HepG2 (cell line): ENCODE measurements at regions not wholly inside any gene's neighbourhood (a gene's known extent, or its start where the extent isn't known, plus 50 kb on each side); places are given as distances from the start of the nearest gene placed in this dataset.

Experiments used
- ATAC-seq: fragments of 200-7000 bp; cut with Tn5 transposase; 3 replicates; pipeline ENCODE4 v1.9.1; 2020; ENCODE audit warnings: mild to moderate bottlenecking, moderate library complexity
- BruUV-seq: library from RNA; stranded (reverse); fragments of 400-500 nt; replicated peaks from 2 replicates; lab custom pipeline; 2021; lab: Mats Ljungman, UMichigan
- CTCF ChIA-PET: fragments of 300-600 bp; formaldehyde crosslinking; extraction: SDS; loops from one replicate; lab custom pipeline; 2021; ENCODE audit warnings: low total read pairs, inconsistent platforms, low intra/inter-chr PET ratio; lab: Yijun Ruan, JAX
- POLR2A ChIA-PET: fragments of 350-600 bp; sonication (Branson Sonifier 250); formaldehyde crosslinking; loops from one replicate; lab custom pipeline; 2020; ENCODE audit warnings: antibody characterized with exemption, inconsistent platforms; lab: Yijun Ruan, JAX
- DNase-seq: peaks from one replicate; pipeline ENCODE4 v3.0.0-alpha.2; 2015; ENCODE audit warnings: low spot score
- FAIRE-seq: peaks from 3 replicates; lab custom pipeline; 2011; peaks lifted over from hg19 to GRCh38; lab: Jason Lieb, UNC
- H2AFZ ChIP-seq: one replicate; pipeline ENCODE4 v1.6.1; 2011; ENCODE audit warnings: low read length, inconsistent platforms
- H3K27ac ChIP-seq: fragments of 300-600 bp; 3 replicates; pipeline ENCODE4 v1.8.0; 2011; ENCODE audit warnings: mixed run types, mild to moderate bottlenecking, mixed read lengths, low read length, inconsistent platforms; ENCODE audit not compliant: insufficient read depth; ENCODE audit errors: extremely low read length
- H3K27me3 ChIP-seq, 2 experiments: fragments of 200-600 bp in 1 of 2; 2 replicates in 1 of 2; 3 replicates in 1 of 2; pipeline versions ENCODE4 v1.6.0 to v1.8.0; 2011; ENCODE audit warnings: low read length in 2 of 2, mild to moderate bottlenecking in 2 of 2, moderate library complexity in 2 of 2, inconsistent platforms in 1 of 2; ENCODE audit not compliant: insufficient read depth in 2 of 2, control insufficient read depth in 1 of 2
- H3K36me3 ChIP-seq, 2 experiments: fragments of 200-600 bp in 1 of 2; replicated peaks in 1 of 2; 2 replicates in 1 of 2; 3 replicates in 1 of 2; pipeline versions ENCODE4 v1.5.1 to v1.8.0; 2011; ENCODE audit warnings: low read length in 2 of 2, inconsistent platforms in 1 of 2; ENCODE audit not compliant: insufficient read depth in 2 of 2, control insufficient read depth in 1 of 2
- H3K4me1 ChIP-seq: 2 replicates; pipeline ENCODE4 v1.5.1; 2012; ENCODE audit warnings: low read length, inconsistent platforms; ENCODE audit not compliant: insufficient read depth
- H3K4me2 ChIP-seq: 2 replicates; pipeline ENCODE4 v1.6.0; 2011; ENCODE audit warnings: low read depth, low read length, inconsistent platforms
- H3K4me3 ChIP-seq, 3 experiments: fragments of 200-600 bp in 1 of 3; sonication (generic), shearing (Covaris generic) in 1 of 3; replicated peaks in 1 of 3; 2 replicates each; pipeline ENCODE4 v1.5.1; 2011 to 2016; ENCODE audit warnings: low read length in 3 of 3, inconsistent platforms in 2 of 3, low read depth in 2 of 3, mild to moderate bottlenecking in 2 of 3, control low read depth in 1 of 3, mixed read lengths in 1 of 3; ENCODE audit not compliant: insufficient read depth in 1 of 3
- H3K79me2 ChIP-seq: one replicate; pipeline ENCODE4 v1.6.1; 2011; ENCODE audit warnings: low read length, inconsistent platforms; ENCODE audit not compliant: insufficient read depth
- H3K9ac ChIP-seq: 2 replicates; pipeline ENCODE4 v1.6.0; 2011; ENCODE audit warnings: mild to moderate bottlenecking, low read depth, low read length, inconsistent platforms; ENCODE audit not compliant: insufficient read depth
- H3K9me3 ChIP-seq: 2 replicates; pipeline ENCODE4 v1.5.1; 2012; ENCODE audit warnings: mild to moderate bottlenecking, low read length
- H4K20me1 ChIP-seq: 2 replicates; pipeline ENCODE4 v1.6.0; 2011; ENCODE audit warnings: inconsistent platforms, mild to moderate bottlenecking, low read length, moderate library complexity; ENCODE audit not compliant: insufficient read depth
- CSRNP1 ChIP-seq: sonication (generic); formaldehyde crosslinking; IDR thresholded peaks from 2 replicates; pipeline ENCODE4 v1.8.1; 2023; ENCODE audit warnings: mild to moderate bottlenecking, missing genetic modification reagents
- FUBP1 ChIP-seq: sonication (generic); formaldehyde crosslinking; IDR thresholded peaks from 2 replicates; pipeline ENCODE4 v1.5.1; 2020; ENCODE audit warnings: missing genetic modification reagents, mild to moderate bottlenecking, borderline replicate concordance
- GTF2F1 ChIP-seq: fragments of 150-350 bp; IDR thresholded peaks from 2 replicates; pipeline ENCODE4 v1.6.1; 2014; ENCODE audit warnings: low read length
- HMGXB4 ChIP-seq, 2 experiments: sonication (generic) in 1 of 2; formaldehyde crosslinking in 1 of 2; IDR thresholded peaks; 2 replicates each; pipeline versions ENCODE4 v1.4.0 to v1.6.1; 2018 to 2020; ENCODE audit warnings: missing genetic modification reagents in 2 of 2, borderline replicate concordance in 1 of 2, low read depth in 1 of 2, mild to moderate bottlenecking in 1 of 2, missing biosample characterization in 1 of 2
- MBD4 ChIP-seq: IDR thresholded peaks from 2 replicates; pipeline ENCODE4 v1.6.1; 2012; ENCODE audit warnings: low read length, inconsistent platforms, borderline replicate concordance
- NONO ChIP-seq, 2 experiments: fragments of 450-650 bp in 1 of 2; sonication (generic) in 1 of 2; formaldehyde crosslinking in 1 of 2; IDR thresholded peaks in 1 of 2; conservative IDR thresholded peaks in 1 of 2; 2 replicates each; pipeline versions ENCODE4 v1.6.1 to v1.8.0; 2017 to 2022; ENCODE audit warnings: mild to moderate bottlenecking in 1 of 2, missing genetic modification reagents in 1 of 2, moderate library complexity in 1 of 2
- NPAS2 ChIP-seq: sonication (generic); formaldehyde crosslinking; IDR thresholded peaks from 2 replicates; pipeline ENCODE4 v1.8.0; 2022; ENCODE audit warnings: mild to moderate bottlenecking, missing genetic modification reagents, borderline replicate concordance
- POLR2AphosphoS2 ChIP-seq: IDR thresholded peaks from 2 replicates; pipeline ENCODE4 v1.6.1; 2011; ENCODE audit warnings: low read depth, low read length, improper control_type of control experiment
- TCF7L2 ChIP-seq: IDR thresholded peaks from 2 replicates; pipeline ENCODE4 v1.6.1; 2011; ENCODE audit warnings: mild to moderate bottlenecking, low read depth, low read length, moderate library complexity
- TGIF2 ChIP-seq: IDR thresholded peaks from 2 replicates; pipeline ENCODE4 v1.6.1; 2016; ENCODE audit warnings: control low read depth, missing compliant biosample characterization
- ZFP82 ChIP-seq: sonication (generic); formaldehyde crosslinking; IDR thresholded peaks from 2 replicates; pipeline ENCODE4 v1.5.1; 2020; ENCODE audit warnings: mild to moderate bottlenecking, missing genetic modification reagents, borderline replicate concordance
- ZNF10 ChIP-seq: sonication (generic); formaldehyde crosslinking; IDR thresholded peaks from 2 replicates; pipeline ENCODE4 v1.4.0; 2020; ENCODE audit warnings: mild to moderate bottlenecking, low read depth, missing genetic modification reagents, borderline replicate concordance
- ZNF33B ChIP-seq: sonication (generic); formaldehyde crosslinking; IDR thresholded peaks from 2 replicates; pipeline ENCODE4 v1.5.1; 2020; ENCODE audit warnings: mild to moderate bottlenecking, missing genetic modification reagents
- ZNF775 ChIP-seq: sonication (generic); formaldehyde crosslinking; IDR thresholded peaks from 2 replicates; pipeline ENCODE4 v1.4.0; 2020; ENCODE audit warnings: missing genetic modification reagents, mild to moderate bottlenecking, moderate library complexity, borderline replicate concordance
- WGBS: methylation state at CpG from one replicate; pipeline ENCODE4 v1.1.6; 2017; ENCODE audit warnings: low lambda C conversion rate; 5-methylcytosine and 5-hydroxymethylcytosine counted together
- in situ Hi-C: cut with HindIII; loops from 2 replicates; pipeline ENCODE4 v1.10.0; 2017; ENCODE audit warnings: low pct_unique_long_range_greater_than_20kb; ENCODE audit not compliant: extremely low pct_ligation_motif_present
- intact Hi-C: fragments of 100-400 bp; cut with micrococcal nuclease; formaldehyde crosslinking; loops from one replicate; pipeline ENCODE4 v1.10.0; 2022; ENCODE audit not compliant: unreplicated experiment
- TF ChIP-seq, protein P1 (sequence below): sonication (generic); formaldehyde crosslinking; conservative IDR thresholded peaks from 2 replicates; pipeline ENCODE4 v1.5.0; 2020; ENCODE audit warnings: missing genetic modification reagents
- TF ChIP-seq, protein P2 (sequence below): IDR thresholded peaks from 2 replicates; pipeline ENCODE4 v1.6.1; 2016; ENCODE audit warnings: missing genetic modification reagents, missing compliant biosample characterization

DNA sequence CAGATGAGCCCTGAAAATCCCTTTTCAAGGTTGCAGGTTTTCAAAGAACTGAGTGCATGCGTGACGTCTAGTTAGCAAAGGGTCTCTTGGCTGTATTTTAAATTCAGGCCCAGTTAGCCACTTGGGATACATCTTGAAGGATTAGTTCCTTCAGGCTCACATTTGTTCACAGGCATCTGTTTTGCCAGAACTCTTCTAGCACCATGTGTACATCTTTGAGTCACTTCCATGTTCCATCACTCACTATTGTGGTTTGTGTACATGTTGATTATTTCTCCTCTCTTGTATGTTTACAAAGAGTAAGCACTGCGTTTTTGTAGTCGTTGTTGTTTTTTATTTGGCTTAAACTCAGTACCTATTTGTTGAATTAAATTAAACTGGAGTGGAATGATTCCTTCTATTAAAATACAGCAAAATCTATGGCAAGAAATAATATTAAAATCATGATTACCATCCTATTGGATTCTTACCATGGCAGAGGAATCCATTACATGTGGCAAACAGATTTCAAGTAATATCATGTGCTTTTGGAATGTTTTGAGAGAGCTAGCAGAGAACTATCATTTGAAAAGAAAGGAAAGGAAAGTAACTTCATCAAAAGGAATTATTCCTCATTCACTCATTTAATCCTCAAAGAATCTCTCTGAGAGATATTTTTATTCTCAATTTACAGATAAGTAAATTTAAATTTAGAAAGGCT lies 438.9 kb upstream of the FAR2 start:
- Histone ChIP-seq H3K9me3 (peaks cover 10% of the 10 kb centered on the region; the same call in 1 of the 2 replicates), H3K4me3 (no peak overlapping the region), H2AFZ (no peak overlapping the region), H3K79me2 (no peaks in the 10 kb centered on the region), H3K4me1 (no peaks in the 10 kb centered on the region), H3K36me3 (no peaks in the 10 kb centered on the region), H3K4me2 (no peak overlapping the region), H3K27ac (no peak overlapping the region), H3K9ac (no peak overlapping the region), H4K20me1 (no peaks in the 10 kb centered on the region), H3K27me3 (no peaks in the 10 kb centered on the region)
- ATAC-seq, result no peak
- no TSS peak for BruUV-seq
- intact Hi-C loops, result no loop called here
- in situ Hi-C loops, result no loop called here
- DNase-seq, result no peak
- CTCF ChIA-PET, result no interaction called here
- POLR2A ChIA-PET, result no interaction called here
- 0% methylated on average over 4 of the region's 4 CpGs for WGBS
- FAIRE-seq, result no peak
- no peak for TF ChIP-seq ZFP82 (CRISPR knock-in tag)
- TF ChIP-seq NONO (IDR thresholded peaks at IDR 0.05), result no peak
- TF ChIP-seq NONO (CRISPR knock-in tag; conservative IDR thresholded peaks at IDR 0.05), result no peak
- no peak for TF ChIP-seq ZNF775 (CRISPR knock-in tag)
- no peak for TF ChIP-seq TGIF2
- TF ChIP-seq GTF2F1, result no peak
- TF ChIP-seq ZNF33B (CRISPR knock-in tag), result no peak
- TF ChIP-seq TCF7L2, result no peak
- TF ChIP-seq HMGXB4 (CRISPR knock-in tag; IDR thresholded peaks at IDR 0.05; ENCODE audit: borderline replicate concordance in 1 of 2, low read depth in 1 of 2), result no peak
- TF ChIP-seq, protein P1, sequence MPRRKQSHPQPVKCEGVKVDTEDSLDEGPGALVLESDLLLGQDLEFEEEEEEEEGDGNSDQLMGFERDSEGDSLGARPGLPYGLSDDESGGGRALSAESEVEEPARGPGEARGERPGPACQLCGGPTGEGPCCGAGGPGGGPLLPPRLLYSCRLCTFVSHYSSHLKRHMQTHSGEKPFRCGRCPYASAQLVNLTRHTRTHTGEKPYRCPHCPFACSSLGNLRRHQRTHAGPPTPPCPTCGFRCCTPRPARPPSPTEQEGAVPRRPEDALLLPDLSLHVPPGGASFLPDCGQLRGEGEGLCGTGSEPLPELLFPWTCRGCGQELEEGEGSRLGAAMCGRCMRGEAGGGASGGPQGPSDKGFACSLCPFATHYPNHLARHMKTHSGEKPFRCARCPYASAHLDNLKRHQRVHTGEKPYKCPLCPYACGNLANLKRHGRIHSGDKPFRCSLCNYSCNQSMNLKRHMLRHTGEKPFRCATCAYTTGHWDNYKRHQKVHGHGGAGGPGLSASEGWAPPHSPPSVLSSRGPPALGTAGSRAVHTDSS, result no peak
- TF ChIP-seq ZNF10 (CRISPR knock-in tag), result no peak
- no peak for TF ChIP-seq NPAS2 (CRISPR knock-in tag)
- TF ChIP-seq, protein P2, sequence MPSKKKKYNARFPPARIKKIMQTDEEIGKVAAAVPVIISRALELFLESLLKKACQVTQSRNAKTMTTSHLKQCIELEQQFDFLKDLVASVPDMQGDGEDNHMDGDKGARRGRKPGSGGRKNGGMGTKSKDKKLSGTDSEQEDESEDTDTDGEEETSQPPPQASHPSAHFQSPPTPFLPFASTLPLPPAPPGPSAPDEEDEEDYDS (CRISPR knock-in tag), result no peak
- no peak for TF ChIP-seq POLR2AphosphoS2
- TF ChIP-seq FUBP1 (CRISPR knock-in tag), result no peak
- TF ChIP-seq MBD4, result no peak
- no peak for TF ChIP-seq CSRNP1
